Esophagus squamous epithelium (tissue), 5 donors: ENCODE measurements at regions not wholly inside any gene's neighbourhood (a gene's known extent, or its start where the extent isn't known, plus 50 kb on each side); places are given as distances from the start of the nearest gene placed in this dataset.

Experiments used
- DNase-seq: peaks from one replicate; lab custom pipeline; 2025; lab: John Stamatoyannopoulos, UW
- H3K27ac ChIP-seq, 4 donors: fragments of 200-600 bp; sonication (generic); one replicate each; pipeline ENCODE4 v1.5.1; 2016 to 2019; ENCODE audit warnings: mild to moderate bottlenecking in 1 of 4
- H3K27me3 ChIP-seq, 4 donors: fragments of 200-600 bp; sonication (generic); 1 replicate in 3 of 4; 2 replicates in 1 of 4; pipeline versions ENCODE4 v1.5.1 to v1.6.0; 2017 to 2021; ENCODE audit warnings: antibody characterized with exemption in 1 of 4
- H3K36me3 ChIP-seq, 3 donors: fragments of 200-600 bp; sonication (generic); one replicate each; pipeline ENCODE4 v1.5.1; 2016 to 2019
- H3K4me1 ChIP-seq, 3 donors: fragments of 200-600 bp; sonication (generic); one replicate each; pipeline ENCODE4 v1.5.1; 2017 to 2019
- H3K4me3 ChIP-seq, 4 donors: fragments of 200-600 bp; sonication (generic); 1 replicate in 3 of 4; 2 replicates in 1 of 4; pipeline ENCODE4 v1.5.1; 2016 to 2019; ENCODE audit warnings: mild to moderate bottlenecking in 2 of 4, moderate library complexity in 1 of 4
- H3K9me3 ChIP-seq, 3 donors: fragments of 200-600 bp; sonication (generic); one replicate each; pipeline ENCODE4 v1.5.1; 2016 to 2019
- CTCF ChIP-seq, 6 experiments: fragments of 450-650 bp in 4 of 6; fragments of 200-600 bp in 2 of 6; sonication (generic) in 2 of 6; IDR thresholded peaks; one replicate each; pipeline ENCODE4 v1.5.1; 2016 to 2019; ENCODE audit warnings: antibody characterized with exemption in 6 of 6, mild to moderate bottlenecking in 4 of 6, moderate library complexity in 4 of 6
- POLR2A ChIP-seq, 4 donors: fragments of 450-650 bp; IDR thresholded peaks; one replicate each; pipeline ENCODE4 v1.6.1; 2017; ENCODE audit warnings: antibody characterized with exemption in 4 of 4, mild to moderate bottlenecking in 4 of 4, moderate library complexity in 3 of 4
- WGBS, 2 donors: methylation state at CpG; one replicate each; pipeline ENCODE4 v1.1.5; 2018; 5-methylcytosine and 5-hydroxymethylcytosine counted together
- intact Hi-C: fragments of 100-400 bp; cut with DNase I; formaldehyde crosslinking; loops from one replicate; pipeline ENCODE4 v1.15.0; 2022
- donor health status: DM: yes; HTN: yes; CAD: no.

- Histone ChIP-seq H3K4me1 (no peaks in the 10 kb centered on the region), H3K9me3 (no peaks in the 10 kb centered on the region), H3K4me3 (no peak overlapping the region), H3K36me3 (no peaks in the 10 kb centered on the region), H3K27me3 (no peaks in the 10 kb centered on the region), H3K27ac (no peak overlapping the region)
- intact Hi-C loops, result no loop called here
- DNase-seq, result no peak
- TF ChIP-seq CTCF (IDR thresholded peaks at IDR 0.05) (no peak), POLR2A (IDR thresholded peaks at IDR 0.05) (no peak)
These were observed 126.0 kb upstream of the KITLG start for GRCh38 chr12:88706286-88706685.

GRCh38 chr12:88703790-88704189 lies 123.5 kb upstream of the KITLG start:
- no peak overlapping the region for H3K27ac ChIP-seq
- TF ChIP-seq CTCF (IDR thresholded peaks at IDR 0.05) (no peak), POLR2A (IDR thresholded peaks at IDR 0.05) (no peak)
- 98% methylated on average over 3 of the region's 3 CpGs for WGBS, 2 donors
- no peaks in the 10 kb centered on the region for H3K4me1 ChIP-seq
- no peak overlapping the region for H3K4me3 ChIP-seq
- intact Hi-C loops, result no loop called here
- H3K36me3 ChIP-seq, result no peaks in the 10 kb centered on the region
- DNase-seq, result no peak
- H3K9me3 ChIP-seq, result no peaks in the 10 kb centered on the region
- no peaks in the 10 kb centered on the region for H3K27me3 ChIP-seq

- Histone ChIP-seq H3K27me3 (no peaks in the 10 kb centered on the region), H3K27ac (no peak overlapping the region), H3K4me3 (no peak overlapping the region), H3K9me3 (peaks cover 0 to 3% (median 0%) of the 10 kb centered on the region in 3 donors), H3K36me3 (no peaks in the 10 kb centered on the region), H3K4me1 (no peaks in the 10 kb centered on the region)
- WGBS, 2 donors, result 88 to 90% methylated on average over 3 of the region's 3 CpGs
- intact Hi-C loops, result no loop called here
- TF ChIP-seq CTCF (IDR thresholded peaks at IDR 0.05), result no peak
- no peak for TF ChIP-seq POLR2A (IDR thresholded peaks at IDR 0.05)
- DNase-seq, result no peak
These were observed 118.2 kb upstream of the KITLG start for GRCh38 chr12:88698471-88698870.

- no peak overlapping the region for H3K27ac ChIP-seq
- intact Hi-C loops, result no loop called here
- no peak for TF ChIP-seq CTCF (IDR thresholded peaks at IDR 0.05)
- TF ChIP-seq POLR2A (IDR thresholded peaks at IDR 0.05), result no peak
- peaks cover 0 to 3% (median 0%) of the 10 kb centered on the region in 3 donors for H3K9me3 ChIP-seq
- no peak overlapping the region for H3K4me3 ChIP-seq
- no peaks in the 10 kb centered on the region for H3K36me3 ChIP-seq
- H3K4me1 ChIP-seq, result no peaks in the 10 kb centered on the region
- DNase-seq, result no peak
- no peaks in the 10 kb centered on the region for H3K27me3 ChIP-seq
- 64% methylated on average over 1 of the region's 1 CpG for WGBS, 2 donors
These were observed 113.7 kb upstream of the KITLG start for GRCh38 chr12:88693837-88694445.

GRCh38 chr12:88691811-88692210 lies 111.5 kb upstream of the KITLG start:
- Histone ChIP-seq H3K4me3 (no peak overlapping the region), H3K9me3 (peaks cover 0 to 3% (median 0%) of the 10 kb centered on the region in 3 donors), H3K4me1 (no peaks in the 10 kb centered on the region), H3K27ac (no peak overlapping the region), H3K36me3 (no peaks in the 10 kb centered on the region), H3K27me3 (no peaks in the 10 kb centered on the region)
- TF ChIP-seq POLR2A (IDR thresholded peaks at IDR 0.05) (no peak), CTCF (IDR thresholded peaks at IDR 0.05) (no peak)
- intact Hi-C loops, result no loop called here
- DNase-seq, result no peak
